ENCODE measurements at regions not wholly inside any gene's neighbourhood (a gene's known extent, or its start where the extent isn't known, plus 50 kb on each side); places are given as distances from the start of the nearest gene placed in this dataset.

DNA sequence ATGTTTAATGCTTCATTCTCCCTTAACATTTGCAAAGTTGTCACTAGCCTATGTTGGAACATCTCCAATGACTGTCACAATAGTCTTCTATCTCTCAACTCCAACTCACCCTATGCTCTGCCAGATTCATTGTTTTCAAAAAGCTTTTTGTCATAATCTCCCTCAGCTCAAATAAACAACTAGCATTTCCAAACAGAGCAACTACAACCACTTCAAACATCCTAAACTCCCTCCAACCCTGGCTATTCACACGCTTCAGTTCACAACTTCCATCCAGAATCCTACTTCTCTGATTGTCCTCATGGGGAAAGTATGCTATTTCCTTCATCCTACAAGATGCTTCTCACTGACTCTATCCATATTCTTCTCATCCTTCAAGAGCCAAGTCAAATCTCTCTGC, 139.2 kb upstream of the VRK2 start:
- no peak for TF ChIP-seq POLR2A (IDR thresholded peaks at IDR 0.05)
- TF ChIP-seq, protein P1, sequence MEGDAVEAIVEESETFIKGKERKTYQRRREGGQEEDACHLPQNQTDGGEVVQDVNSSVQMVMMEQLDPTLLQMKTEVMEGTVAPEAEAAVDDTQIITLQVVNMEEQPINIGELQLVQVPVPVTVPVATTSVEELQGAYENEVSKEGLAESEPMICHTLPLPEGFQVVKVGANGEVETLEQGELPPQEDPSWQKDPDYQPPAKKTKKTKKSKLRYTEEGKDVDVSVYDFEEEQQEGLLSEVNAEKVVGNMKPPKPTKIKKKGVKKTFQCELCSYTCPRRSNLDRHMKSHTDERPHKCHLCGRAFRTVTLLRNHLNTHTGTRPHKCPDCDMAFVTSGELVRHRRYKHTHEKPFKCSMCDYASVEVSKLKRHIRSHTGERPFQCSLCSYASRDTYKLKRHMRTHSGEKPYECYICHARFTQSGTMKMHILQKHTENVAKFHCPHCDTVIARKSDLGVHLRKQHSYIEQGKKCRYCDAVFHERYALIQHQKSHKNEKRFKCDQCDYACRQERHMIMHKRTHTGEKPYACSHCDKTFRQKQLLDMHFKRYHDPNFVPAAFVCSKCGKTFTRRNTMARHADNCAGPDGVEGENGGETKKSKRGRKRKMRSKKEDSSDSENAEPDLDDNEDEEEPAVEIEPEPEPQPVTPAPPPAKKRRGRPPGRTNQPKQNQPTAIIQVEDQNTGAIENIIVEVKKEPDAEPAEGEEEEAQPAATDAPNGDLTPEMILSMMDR (IDR thresholded peaks at IDR 0.05): no peak
- no peaks in the 10 kb centered on the region for H3K9me3 ChIP-seq (replicated peaks in 1 of 3)
- no peaks in the 10 kb centered on the region for H3K27me3 ChIP-seq
- H3K36me3 ChIP-seq (replicated peaks in 1 of 2): no peaks in the 10 kb centered on the region
- no peak overlapping the region for H3K27ac ChIP-seq
- intact Hi-C loops (cut with DNase I): loop anchor here (5.0 to 10.0 kb wide), 2 partner anchors 537 to 545 kb away; no protein-coding TSS in a partner anchor
- 85 to 95% (median 89%) methylated on average over 1 of the region's 1 CpG for WGBS, 4 donors
- no peak overlapping the region for H3K4me3 ChIP-seq
- no peaks in the 10 kb centered on the region for H3K4me1 ChIP-seq (replicated peaks in 1 of 2)
- DNase-seq: no peak

DNA sequence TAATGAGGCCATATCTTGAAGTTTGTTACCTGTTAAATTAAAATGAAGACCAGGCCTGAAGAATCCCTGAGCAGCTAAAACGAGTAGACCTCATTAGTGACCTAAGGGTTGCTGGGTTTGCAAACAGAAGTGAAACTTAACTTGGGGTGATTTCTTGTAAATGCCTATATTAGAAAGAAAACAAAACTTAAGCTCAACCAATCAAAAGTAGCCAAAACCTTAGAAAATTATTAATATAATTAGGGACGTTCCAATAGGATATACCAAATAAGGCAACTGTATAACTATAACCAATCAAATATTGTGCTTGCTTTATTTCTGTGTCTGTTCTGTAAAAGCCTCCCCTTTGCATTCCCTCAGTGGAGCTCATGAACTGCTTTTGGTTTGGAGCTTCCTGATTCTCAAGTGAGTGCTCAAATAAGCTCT, 137.9 kb upstream of the VRK2 start:
- no peaks in the 10 kb centered on the region for H3K27me3 ChIP-seq
- H3K27ac ChIP-seq: no peak overlapping the region
- no peak for TF ChIP-seq POLR2A (IDR thresholded peaks at IDR 0.05)
- TF ChIP-seq, protein P1 (IDR thresholded peaks at IDR 0.05): no peak
- 49 to 73% (median 62%) methylated on average over 2 of the region's 2 CpGs for WGBS, 4 donors
- H3K36me3 ChIP-seq (replicated peaks in 1 of 2): no peaks in the 10 kb centered on the region
- intact Hi-C loops (cut with DNase I): loop anchor here (5.0 to 10.0 kb wide), 2 partner anchors 536 to 544 kb away; no protein-coding TSS in a partner anchor
- no peaks in the 10 kb centered on the region for H3K4me1 ChIP-seq (replicated peaks in 1 of 2)
- no peaks in the 10 kb centered on the region for H3K9me3 ChIP-seq (replicated peaks in 1 of 3)
- no peak for DNase-seq
- H3K4me3 ChIP-seq: no peak overlapping the region

GRCh38 chr2:57918126-57918525, 128.5 kb upstream of the VRK2 start:
- TF ChIP-seq, protein P1 (IDR thresholded peaks at IDR 0.05): no peak
- TF ChIP-seq POLR2A (IDR thresholded peaks at IDR 0.05): no peak
- DNase-seq: no peak
- H3K36me3 ChIP-seq (replicated peaks in 1 of 2): no peaks in the 10 kb centered on the region
- no peak overlapping the region for H3K4me3 ChIP-seq
- H3K9me3 ChIP-seq (replicated peaks in 1 of 3): no peaks in the 10 kb centered on the region
- no peaks in the 10 kb centered on the region for H3K27me3 ChIP-seq
- H3K4me1 ChIP-seq (replicated peaks in 1 of 2): no peaks in the 10 kb centered on the region
- intact Hi-C loops (cut with DNase I): no loop called here
- 93 to 97% (median 94%) methylated on average over 1 of the region's 1 CpG for WGBS, 4 donors
- no peak overlapping the region for H3K27ac ChIP-seq

- Histone ChIP-seq H3K27ac (no peak overlapping the region), H3K27me3 (no peaks in the 10 kb centered on the region), H3K9me3 (replicated peaks in 1 of 3) (no peaks in the 10 kb centered on the region), H3K36me3 (replicated peaks in 1 of 2) (no peaks in the 10 kb centered on the region), H3K4me1 (replicated peaks in 1 of 2) (no peaks in the 10 kb centered on the region), H3K4me3 (no peak overlapping the region)
- DNase-seq: no peak
- intact Hi-C loops (cut with DNase I): no loop called here
- TF ChIP-seq, protein P1 (IDR thresholded peaks at IDR 0.05): no peak
- no peak for TF ChIP-seq POLR2A (IDR thresholded peaks at IDR 0.05)
- WGBS, 4 donors: 80 to 90% (median 88%) methylated on average over 5 of the region's 5 CpGs
These were observed 126.2 kb upstream of the VRK2 start for GRCh38 chr2:57920342-57920939.
